HG03460 (cell line): ENCODE measurements at regions not wholly inside any gene's neighbourhood (a gene's known extent, or its start where the extent isn't known, plus 50 kb on each side); places are given as distances from the start of the nearest gene placed in this dataset.

Experiments used
- ATAC-seq: cut with Tn5 transposase; IDR thresholded peaks from one replicate; pipeline ENCODE4 v1.9.1; 2021; ENCODE audit not compliant: unreplicated experiment

DNA sequence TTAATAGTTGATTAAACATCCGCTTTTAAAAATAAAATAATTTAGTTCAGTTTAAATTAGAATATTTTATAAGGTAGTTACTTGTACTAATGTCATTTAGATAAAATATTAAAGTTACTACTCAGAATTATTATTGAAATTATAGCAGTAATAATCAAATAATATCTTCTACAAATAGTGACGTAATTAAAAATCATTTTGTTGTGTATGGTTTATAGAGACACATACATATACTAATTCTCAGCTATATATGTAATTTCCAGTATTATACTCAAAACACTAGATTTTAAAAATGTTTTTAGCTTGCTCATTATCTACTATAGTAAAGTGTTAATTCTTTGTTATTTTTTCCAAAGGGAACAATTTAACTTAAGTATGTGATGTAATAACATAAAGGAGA, 435.2 kb upstream of the MANEA start:
- ATAC-seq = no peak

DNA sequence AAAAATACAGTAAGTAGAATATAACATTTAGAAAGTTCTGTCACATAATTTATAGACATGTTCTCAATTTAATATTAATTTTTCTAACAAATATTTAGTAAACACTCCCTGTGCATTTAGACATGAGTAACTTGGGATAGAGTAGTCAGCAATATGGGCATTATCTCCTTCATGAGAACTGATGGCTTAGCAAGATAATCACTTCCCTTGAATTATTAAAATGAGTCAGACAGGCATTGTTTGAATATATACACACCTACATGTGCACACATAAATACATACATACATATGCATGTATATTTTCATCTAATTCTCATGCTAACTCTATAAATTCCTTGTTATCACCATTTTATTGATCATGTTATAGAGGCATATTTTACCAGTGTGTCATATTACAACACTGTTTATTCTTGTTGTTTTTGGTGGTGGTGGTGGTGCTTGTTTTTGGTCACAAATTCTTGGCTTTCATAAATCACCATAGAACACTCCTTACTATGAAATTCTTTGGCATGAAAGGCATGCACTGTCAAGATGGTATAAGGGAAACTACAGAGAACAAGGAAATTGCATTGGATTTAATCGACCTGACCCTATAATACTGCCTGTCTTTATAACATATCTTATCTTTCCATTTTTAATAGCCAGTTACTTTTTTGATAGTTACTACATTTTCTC, 434.5 kb upstream of the MANEA start:
- no peak for ATAC-seq

DNA sequence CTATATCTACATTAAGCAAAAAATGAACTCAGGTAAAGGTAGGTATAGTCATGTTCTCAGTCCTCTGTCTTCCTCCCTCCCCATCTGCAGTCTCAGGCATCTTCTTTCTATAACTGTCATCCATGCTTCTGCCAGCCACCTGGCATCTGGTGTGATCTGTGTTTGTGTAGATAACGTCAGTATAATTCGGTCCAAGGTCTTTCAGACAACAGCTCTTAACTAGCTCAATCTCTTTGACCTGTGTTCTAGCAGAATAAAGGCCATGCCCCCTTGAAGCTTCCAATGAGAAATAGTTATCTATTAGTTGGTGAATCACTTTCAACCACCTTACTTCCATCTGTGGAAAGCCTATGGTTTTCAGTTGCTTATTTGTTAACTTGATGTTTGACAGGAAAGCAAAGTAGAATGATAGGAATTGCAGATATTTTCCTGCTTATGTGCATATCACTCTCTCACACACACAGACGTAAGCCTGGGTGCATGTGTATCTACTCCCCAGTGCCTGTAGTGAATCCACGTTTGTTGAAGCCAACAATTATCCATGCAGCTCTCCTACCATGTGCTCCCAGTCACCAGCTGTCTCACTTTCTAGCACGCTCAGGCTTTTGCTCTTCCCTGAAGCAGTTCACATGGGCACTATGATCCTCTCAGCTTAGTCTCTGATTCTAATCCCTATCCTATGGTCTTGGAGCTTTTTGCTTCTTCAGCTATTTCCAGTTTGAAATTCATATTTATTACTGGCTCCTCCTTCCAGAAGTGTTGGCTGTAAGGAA, 433.7 kb upstream of the MANEA start:
- no peak for ATAC-seq

DNA sequence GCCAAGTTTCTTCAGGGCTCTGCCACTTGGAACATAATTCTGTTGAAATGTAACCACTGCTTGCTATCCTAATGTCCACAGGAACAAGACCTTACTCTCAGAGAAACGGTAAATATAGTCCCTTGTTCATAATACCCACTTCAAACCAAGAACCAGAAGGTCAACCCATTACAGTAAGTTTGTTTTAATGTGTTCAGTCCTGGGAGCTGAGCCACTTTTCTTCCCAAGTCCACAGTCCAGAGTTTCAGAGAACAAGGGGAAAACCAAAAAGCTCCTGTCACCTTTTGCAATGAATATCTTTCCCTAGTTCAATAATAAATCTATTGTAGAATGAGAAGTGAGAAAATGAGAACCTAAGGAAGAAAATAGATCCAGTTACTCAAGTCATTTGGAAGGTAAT, 431.9 kb upstream of the MANEA start:
- no peak for ATAC-seq

DNA sequence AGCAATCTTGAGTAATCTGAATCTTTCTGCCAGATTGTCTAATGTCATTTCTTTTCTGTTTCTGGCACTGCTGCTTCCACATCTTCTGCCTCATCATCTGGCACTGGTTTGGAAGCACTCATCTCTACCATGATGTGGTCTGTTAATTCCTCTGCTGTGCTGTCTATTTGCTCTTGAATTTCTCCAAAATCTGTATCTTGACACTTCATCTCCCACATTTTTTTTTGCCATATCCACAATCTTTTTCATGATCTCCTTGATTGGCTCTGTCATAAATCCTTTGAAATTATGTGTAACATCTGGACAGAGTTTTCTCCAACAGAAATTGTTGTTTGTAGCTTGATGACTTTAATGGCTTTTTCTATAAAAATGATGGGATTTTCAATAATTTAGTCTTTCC, 417.8 kb upstream of the MANEA start:
- ATAC-seq = no peak

DNA sequence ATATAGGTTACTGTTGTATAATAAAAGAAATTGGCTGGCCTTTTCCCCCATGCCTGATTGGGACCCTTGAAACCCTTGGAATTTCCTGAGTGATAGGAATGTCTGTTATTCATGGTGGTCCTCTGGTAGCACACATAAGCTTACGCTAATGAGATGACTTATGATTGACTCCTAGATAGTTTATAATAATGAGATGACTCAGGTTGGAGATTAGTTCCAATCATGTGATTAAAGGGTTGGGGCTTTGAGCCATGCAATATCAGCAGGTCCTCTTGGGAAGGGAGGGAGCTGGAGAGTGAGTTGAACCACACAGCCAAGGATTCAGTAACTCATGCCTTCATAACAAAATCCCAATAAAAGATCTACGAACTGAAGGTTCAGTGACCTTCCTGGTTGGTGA, 407.6 kb upstream of the MANEA start:
- ATAC-seq = no peak

DNA sequence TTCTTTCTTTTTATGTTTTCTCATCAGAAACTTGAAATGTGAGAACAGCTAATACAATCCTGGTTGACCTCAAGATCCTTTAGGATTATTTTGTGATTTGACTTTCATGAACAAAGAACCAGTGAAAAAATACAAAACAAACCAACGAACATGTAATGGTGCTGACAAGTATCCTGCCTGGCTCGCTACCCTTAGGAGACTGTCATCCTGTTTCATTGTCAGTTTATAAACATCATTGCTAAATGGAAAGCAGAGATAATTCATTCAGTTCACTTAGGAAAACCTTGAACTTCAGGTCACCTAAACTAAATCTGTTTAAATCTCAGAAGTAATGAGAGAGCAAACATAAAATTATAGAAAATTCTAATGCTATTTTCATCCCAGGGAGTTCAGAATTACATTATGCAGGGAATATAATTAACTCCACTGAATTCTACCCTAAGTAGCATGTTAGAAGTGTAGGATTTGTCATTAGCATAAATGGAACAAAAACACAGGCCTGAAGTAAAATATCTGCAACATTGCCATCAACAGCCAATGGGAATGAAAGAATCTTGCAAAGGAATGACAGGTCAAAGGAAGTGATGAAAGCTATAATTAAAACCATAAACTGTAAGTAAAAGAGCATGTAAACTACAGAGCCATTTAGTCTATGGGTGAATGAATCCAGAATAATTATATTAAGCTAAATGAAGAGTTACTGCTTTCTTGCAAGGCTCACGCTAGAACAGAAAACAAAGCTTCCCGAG, 401.2 kb upstream of the MANEA start:
- ATAC-seq = no peak

DNA sequence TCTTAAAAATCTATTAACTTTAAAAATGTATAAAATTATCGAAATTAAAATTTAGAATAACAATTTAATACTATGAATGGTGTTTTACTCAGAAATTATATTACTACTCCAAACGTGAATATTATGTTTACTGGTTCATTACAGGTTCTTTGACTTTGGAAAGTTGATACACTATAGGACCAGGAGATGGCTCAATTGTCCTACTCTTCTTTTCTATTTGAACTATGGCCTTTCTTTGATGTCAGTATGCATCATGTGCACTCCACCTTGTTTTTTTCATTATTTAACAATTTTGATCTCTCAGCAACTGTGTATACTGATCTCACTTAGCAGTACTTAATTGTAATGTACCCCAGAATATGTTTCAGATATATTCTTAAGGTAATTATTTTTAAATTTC, 391.5 kb upstream of the MANEA start:
- no peak for ATAC-seq

DNA sequence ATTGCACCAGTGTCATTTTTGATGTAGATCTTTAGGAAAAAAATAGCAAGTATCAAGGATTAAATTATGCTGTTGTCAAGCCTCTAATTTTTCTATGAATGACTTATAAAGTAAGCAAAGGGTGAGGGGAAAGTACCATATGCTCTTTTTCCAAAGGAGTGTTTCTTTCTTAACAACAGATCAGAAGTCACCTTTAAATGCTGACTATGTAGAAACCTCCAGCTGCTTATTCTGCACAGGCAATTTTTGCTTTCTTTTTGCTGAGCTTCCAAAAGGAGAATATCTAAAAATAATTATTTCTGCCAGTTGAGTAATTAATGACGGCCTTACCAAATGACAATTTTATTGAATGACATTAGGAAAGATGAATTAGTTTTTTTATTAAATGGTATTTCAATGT, 390.6 kb upstream of the MANEA start:
- ATAC-seq = no peak

DNA sequence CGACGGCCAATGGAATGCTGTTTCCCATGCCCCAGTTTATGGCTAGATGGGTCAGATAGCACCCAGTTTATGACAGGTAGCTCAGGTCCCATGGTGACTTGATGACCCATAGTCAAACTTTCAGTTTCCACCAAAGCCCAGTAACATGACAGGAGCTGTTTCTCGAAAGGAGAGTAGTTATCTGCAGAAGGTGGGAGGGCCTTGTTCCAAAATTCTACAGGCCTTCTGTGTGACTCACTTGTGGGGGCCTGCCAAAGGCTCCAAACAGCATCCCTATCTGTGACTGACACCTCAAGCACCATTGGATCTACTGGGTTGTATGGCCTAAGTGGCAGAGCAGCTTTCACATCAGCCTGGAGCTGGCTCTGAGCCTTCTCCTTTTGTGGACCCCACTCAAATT, 379.7 kb upstream of the MANEA start:
- no peak for ATAC-seq

DNA sequence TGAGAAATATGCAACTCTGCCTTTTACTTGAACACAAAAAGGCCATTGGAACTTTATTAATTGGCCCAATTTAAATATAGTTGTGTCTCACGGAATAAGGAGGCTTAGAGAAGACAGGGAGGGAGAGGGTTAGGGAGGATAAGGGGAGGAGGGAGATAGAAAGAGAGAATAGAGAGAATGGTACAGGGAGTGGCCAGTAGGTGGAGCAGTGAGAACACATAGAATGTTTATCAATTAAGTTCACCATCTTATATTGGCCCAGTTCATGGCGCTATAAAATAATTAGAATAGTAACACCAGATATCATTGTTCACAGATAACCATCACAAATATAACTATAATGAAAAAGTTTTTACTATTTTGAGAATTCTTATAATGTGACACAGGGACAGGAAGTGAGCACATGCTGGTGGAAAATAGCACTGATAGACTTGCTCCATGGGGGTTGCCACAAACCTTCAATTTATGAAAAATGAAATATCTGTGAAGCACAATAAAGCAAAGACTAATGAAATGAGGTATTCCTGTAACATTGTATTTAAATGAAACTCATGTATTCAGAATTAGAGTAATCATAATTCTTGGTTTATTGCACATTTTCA, 374.1 kb upstream of the MANEA start:
- peak; percentile 87 for ATAC-seq

DNA sequence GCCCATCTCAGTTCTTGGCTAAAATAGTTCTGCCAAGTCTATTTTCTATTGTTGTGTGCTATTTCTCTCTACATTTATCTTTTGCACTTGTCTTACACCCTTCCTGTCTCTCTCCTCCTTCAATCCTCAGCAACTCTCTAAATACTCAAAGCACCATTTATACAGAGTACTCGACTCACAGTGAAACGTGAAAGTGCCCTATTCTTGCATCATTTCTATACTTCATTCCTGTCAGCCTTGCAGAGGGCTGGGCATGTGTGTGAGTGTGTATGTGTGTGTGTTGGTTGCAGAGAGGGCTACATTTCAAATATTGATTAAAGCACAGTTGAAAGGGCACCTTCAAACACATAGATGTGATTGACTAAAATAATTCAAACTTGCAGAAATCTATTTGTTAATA, 373.2 kb upstream of the MANEA start:
- ATAC-seq = no peak

DNA sequence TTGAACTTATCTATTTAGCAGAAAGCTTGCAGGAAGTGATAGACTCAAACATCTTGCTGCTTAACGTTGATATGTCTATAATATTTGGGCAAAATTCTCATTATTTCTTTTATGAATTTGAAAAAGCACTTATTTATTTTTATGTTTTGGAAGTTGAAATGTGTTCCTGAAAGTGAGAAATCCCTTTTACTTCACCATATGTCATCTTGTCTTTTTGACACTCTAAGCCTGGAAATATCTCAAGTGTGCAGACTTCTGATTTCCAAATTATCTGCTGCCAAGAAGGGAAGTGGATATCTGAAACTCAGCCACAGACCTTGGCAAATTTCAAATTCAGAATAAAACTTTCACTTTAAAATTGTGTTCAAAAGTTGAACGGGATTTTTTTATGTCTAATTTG, 368.7 kb upstream of the MANEA start:
- no peak for ATAC-seq

DNA sequence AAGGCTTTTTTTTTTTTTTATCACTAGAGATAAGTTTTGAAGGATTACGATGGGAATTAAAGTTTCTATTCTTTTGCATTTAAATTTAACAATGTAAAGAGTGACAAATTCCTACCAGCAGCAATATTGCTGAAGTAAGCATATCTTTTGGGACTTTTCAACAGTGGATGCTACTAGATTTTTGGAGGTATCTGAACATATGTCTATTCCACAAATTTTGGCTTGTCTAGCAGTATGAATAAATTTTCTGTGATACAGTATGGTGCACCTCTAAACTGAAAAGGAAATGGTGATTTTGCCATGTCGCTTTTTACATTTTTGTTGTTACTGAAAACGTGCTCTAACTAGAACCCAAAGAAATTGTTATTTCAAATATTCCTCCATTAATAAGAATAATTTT, 368.3 kb upstream of the MANEA start:
- no peak for ATAC-seq

DNA sequence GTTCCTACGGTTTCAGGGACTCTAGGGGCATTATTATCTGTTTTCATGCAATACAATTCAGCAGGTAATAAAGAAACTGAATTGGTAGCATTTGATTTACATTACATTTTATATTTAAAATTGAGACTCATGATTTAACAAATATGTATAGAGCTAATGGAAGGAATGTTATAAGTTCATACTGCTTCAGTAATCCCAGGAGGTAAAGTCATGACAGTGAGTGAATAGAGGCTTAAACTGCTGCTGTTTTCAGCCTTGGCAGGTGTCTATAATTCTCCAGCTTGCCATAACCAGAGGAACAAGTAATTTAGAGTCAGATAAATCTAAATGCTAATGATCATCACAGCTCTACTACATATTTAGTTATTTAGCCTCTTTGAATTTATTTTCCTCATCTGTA, 360.8 kb upstream of the MANEA start:
- no peak for ATAC-seq

DNA sequence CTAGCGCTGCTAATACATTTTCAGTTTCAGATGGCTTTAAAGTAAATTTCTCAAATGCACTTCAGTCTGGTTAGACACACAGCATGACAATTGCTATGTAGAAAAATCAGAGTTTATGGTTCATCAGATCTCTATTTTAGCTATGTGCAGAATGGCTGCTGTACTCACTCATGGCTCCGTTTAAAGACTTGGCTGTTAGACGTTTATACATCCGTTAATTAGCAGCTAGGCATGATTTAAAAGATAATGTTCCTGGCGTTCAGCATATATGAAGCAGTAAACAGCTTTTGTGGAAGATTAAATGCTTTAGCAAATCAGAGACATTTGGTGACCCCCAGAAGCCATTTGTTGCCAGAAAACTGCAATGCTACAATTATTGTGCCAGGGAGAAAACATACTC, 350.0 kb upstream of the MANEA start:
- ATAC-seq = no peak

DNA sequence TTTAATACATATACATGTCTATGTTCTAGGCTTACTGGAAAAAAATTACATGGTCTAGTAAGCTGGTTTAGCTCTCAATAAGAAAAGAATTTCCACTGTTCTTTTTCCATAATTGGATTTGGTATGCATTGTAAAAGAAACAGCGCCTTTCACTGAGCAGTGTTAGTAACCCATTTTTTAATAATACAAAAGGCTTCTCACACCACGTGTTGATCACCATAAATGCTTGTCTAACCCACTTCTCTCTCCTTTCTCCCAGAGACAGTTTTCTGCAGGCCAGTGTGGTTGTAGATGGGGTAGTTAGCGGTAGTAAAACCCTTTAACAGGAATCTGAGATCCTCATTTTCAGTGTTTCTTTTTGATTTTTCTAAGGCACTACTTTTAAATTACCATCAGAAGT, 348.7 kb upstream of the MANEA start:
- ATAC-seq = no peak

DNA sequence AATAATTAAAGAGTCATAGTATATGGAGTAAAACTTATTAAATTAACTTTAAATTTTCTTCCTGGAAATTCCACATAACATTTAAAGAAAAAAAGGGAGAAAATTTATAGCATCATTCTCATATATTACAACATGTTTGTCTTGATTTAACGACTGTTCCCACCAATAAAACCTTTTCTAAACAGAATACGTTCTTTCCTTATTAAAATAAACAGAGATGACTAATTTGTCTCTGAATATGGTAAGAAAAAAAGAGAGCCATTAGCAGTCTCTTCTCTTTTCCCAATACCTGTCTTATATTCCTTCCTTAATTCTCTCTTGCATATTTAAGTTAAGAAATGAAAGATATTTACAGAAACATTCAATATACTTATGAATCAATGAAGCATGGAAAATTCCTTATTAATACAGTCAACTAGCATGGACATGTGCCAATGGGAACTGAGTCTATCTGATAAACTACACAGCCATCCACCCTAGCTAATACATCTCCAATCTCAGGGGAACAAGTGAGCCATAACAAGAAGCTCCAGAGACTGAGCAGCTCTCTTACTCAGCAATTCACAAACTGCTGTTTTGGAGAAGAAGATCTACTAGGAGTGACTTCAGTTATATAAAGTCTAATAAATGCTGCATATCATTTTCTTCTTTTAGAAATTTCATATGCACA, 347.1 kb upstream of the MANEA start:
- no peak for ATAC-seq

DNA sequence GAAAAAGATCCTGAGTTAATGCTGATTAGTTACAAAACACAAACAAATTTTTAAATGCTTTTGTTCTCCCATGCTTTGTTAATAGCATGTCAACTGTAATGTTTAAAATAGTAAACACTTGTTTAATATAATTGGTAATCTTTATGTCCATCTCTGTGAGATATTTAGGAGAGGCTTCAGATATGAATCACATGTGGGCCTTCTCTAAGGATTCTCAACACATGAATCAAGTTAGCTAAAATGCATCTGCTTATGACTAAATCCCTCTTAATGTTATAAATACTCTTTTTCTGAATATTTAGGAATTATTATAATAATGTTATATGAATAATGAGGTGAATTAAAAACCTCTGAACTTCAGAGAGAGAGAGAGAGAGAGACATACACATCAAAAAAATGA, 345.9 kb upstream of the MANEA start:
- no peak for ATAC-seq

DNA sequence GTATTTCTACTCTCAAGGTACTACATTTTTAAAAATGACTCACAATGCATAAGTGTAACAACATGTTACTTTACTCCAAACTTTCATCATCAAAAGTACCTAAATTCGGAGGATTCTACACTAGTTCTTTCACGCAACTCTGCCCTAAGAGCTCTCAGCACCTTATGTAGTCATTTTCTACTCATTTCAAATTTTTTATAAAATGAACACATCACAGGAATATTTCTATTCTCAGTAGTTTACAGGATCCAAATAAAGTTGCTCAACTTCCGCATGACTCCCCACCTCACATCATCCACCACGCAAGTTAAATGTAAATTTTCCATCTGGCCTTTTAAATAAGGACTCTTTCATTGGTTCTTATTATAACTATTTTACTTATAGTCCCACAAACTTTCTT, 344.9 kb upstream of the MANEA start:
- no peak for ATAC-seq

DNA sequence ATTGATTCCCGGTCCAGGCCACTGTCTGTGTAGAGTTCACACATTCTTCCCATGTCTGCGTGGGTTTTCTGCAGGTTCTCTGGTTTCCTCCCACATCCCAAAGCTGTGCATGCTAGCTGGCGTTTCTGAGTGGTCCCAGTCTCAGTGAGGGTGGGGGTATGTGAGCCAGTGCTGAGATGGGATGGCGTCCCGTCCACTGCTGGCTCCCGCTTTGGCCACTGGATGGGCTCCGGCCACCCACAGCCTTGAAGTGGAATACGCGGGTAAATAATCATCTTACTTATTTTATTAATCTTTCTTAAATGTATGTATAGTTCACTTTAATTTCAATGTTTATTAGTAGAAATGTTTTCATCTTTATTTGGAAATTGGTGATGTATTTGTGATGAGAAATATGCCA, 343.5 kb upstream of the MANEA start:
- no peak for ATAC-seq
